ENCODE measurements at regions not wholly inside any gene's neighbourhood (a gene's known extent, or its start where the extent isn't known, plus 50 kb on each side); places are given as distances from the start of the nearest gene placed in this dataset.

- H3F3A ChIP-seq (ENCODE audit: control insufficient read depth, insufficient read depth), result no peaks in the 10 kb centered on the region
- no peak overlapping the region for H3K4me2 ChIP-seq (ENCODE audit: low read length)
- no peaks in the 10 kb centered on the region for H3K79me2 ChIP-seq (ENCODE audit: control insufficient read depth, low read length)
- H3K4me1 ChIP-seq (ENCODE audit: control insufficient read depth, low read length), result no peaks in the 10 kb centered on the region
- no peaks in the 10 kb centered on the region for H3K9me3 ChIP-seq (ENCODE audit: control insufficient read depth, insufficient read depth, low read length)
- H4K20me1 ChIP-seq (ENCODE audit: control insufficient read depth, insufficient read depth, low read depth, low read length), result no peaks in the 10 kb centered on the region
- no peak overlapping the region for H3K27ac ChIP-seq (ENCODE audit: low read depth, low read length)
- H3K36me3 ChIP-seq (ENCODE audit: control insufficient read depth, low read length), result no peaks in the 10 kb centered on the region
- H3K9me2 ChIP-seq (replicated peaks; ENCODE audit: control insufficient read depth, low read length), result no peaks in the 10 kb centered on the region
- TF ChIP-seq EZH2phosphoT487 (IDR thresholded peaks at IDR 0.05; ENCODE audit: borderline replicate concordance, low read length), result no peak
- TF ChIP-seq, protein P1, sequence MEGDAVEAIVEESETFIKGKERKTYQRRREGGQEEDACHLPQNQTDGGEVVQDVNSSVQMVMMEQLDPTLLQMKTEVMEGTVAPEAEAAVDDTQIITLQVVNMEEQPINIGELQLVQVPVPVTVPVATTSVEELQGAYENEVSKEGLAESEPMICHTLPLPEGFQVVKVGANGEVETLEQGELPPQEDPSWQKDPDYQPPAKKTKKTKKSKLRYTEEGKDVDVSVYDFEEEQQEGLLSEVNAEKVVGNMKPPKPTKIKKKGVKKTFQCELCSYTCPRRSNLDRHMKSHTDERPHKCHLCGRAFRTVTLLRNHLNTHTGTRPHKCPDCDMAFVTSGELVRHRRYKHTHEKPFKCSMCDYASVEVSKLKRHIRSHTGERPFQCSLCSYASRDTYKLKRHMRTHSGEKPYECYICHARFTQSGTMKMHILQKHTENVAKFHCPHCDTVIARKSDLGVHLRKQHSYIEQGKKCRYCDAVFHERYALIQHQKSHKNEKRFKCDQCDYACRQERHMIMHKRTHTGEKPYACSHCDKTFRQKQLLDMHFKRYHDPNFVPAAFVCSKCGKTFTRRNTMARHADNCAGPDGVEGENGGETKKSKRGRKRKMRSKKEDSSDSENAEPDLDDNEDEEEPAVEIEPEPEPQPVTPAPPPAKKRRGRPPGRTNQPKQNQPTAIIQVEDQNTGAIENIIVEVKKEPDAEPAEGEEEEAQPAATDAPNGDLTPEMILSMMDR (IDR thresholded peaks at IDR 0.05; ENCODE audit: low read depth, low read length, poor library complexity, severe bottlenecking), result no peak
- no peaks in the 10 kb centered on the region for H3K27me3 ChIP-seq (ENCODE audit: control insufficient read depth, low read length)
- H3K4me3 ChIP-seq (ENCODE audit: low read length), result no peak overlapping the region
Observed at GRCh38 chr12:69120354-69120753, 119.0 kb upstream of the CPSF6 start.

- H3K27ac ChIP-seq (ENCODE audit: low read depth, low read length), result no peak overlapping the region
- no peaks in the 10 kb centered on the region for H3K4me1 ChIP-seq (ENCODE audit: control insufficient read depth, low read length)
- TF ChIP-seq, protein P1 (IDR thresholded peaks at IDR 0.05; ENCODE audit: low read depth, low read length, poor library complexity, severe bottlenecking), result no peak
- no peak for TF ChIP-seq EZH2phosphoT487 (IDR thresholded peaks at IDR 0.05; ENCODE audit: borderline replicate concordance, low read length)
- no peaks in the 10 kb centered on the region for H3K9me2 ChIP-seq (replicated peaks; ENCODE audit: control insufficient read depth, low read length)
- H3F3A ChIP-seq (ENCODE audit: control insufficient read depth, insufficient read depth), result no peaks in the 10 kb centered on the region
- no peak overlapping the region for H3K4me3 ChIP-seq (ENCODE audit: low read length)
- no peaks in the 10 kb centered on the region for H3K27me3 ChIP-seq (ENCODE audit: control insufficient read depth, low read length)
- H3K9me3 ChIP-seq (ENCODE audit: control insufficient read depth, insufficient read depth, low read length), result no peaks in the 10 kb centered on the region
- no peak overlapping the region for H3K4me2 ChIP-seq (ENCODE audit: low read length)
- no peaks in the 10 kb centered on the region for H4K20me1 ChIP-seq (ENCODE audit: control insufficient read depth, insufficient read depth, low read depth, low read length)
- no peaks in the 10 kb centered on the region for H3K79me2 ChIP-seq (ENCODE audit: control insufficient read depth, low read length)
- no peaks in the 10 kb centered on the region for H3K36me3 ChIP-seq (ENCODE audit: control insufficient read depth, low read length)
Observed at GRCh38 chr12:69123311-69123710, 116.1 kb upstream of the CPSF6 start.

DNA sequence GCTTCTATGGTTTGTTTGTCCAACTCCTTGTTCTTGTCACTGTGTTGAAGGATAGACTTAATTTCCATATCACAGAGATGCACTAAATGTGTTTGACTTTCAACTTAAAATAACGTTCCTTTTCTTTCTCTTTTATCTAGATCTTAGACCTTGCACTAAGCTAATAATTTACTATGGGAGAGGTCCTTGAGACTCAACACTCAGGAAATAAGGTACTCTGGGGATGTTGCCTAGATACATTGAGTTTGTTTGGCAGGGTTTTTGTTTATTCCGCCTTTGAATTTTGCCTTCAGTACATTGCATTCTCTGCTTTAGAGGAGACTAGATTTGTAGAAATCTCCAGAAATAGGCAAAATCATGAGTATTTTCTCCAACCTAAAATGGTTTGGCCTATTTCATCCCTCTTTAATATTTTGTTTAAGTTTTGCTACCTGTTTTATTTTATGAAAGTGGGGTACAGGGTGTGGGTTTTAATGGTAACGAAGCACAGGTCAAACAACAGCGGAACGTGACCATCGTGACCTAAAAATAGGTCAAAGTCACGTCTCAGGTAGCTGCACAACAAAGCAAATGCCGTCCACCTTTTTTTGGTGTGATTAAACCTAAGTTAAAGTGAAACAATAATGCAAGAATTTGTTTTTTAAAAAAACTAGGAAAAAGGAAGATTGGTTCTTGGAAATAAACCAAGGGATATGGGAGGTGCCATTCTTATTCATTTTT lies 115.3 kb upstream of the CPSF6 start:
- H3K36me3 ChIP-seq (ENCODE audit: control insufficient read depth, low read length), result no peaks in the 10 kb centered on the region
- H3F3A ChIP-seq (ENCODE audit: control insufficient read depth, insufficient read depth), result no peaks in the 10 kb centered on the region
- no peaks in the 10 kb centered on the region for H3K9me3 ChIP-seq (ENCODE audit: control insufficient read depth, insufficient read depth, low read length)
- H3K9me2 ChIP-seq (replicated peaks; ENCODE audit: control insufficient read depth, low read length), result no peaks in the 10 kb centered on the region
- H4K20me1 ChIP-seq (ENCODE audit: control insufficient read depth, insufficient read depth, low read depth, low read length), result no peaks in the 10 kb centered on the region
- TF ChIP-seq, protein P1 (IDR thresholded peaks at IDR 0.05; ENCODE audit: low read depth, low read length, poor library complexity, severe bottlenecking), result no peak
- TF ChIP-seq EZH2phosphoT487 (IDR thresholded peaks at IDR 0.05; ENCODE audit: borderline replicate concordance, low read length), result no peak
- no peak overlapping the region for H3K4me2 ChIP-seq (ENCODE audit: low read length)
- no peak overlapping the region for H3K4me3 ChIP-seq (ENCODE audit: low read length)
- H3K27ac ChIP-seq (ENCODE audit: low read depth, low read length), result no peak overlapping the region
- no peaks in the 10 kb centered on the region for H3K27me3 ChIP-seq (ENCODE audit: control insufficient read depth, low read length)
- H3K4me1 ChIP-seq (ENCODE audit: control insufficient read depth, low read length), result no peaks in the 10 kb centered on the region
- H3K79me2 ChIP-seq (ENCODE audit: control insufficient read depth, low read length), result no peaks in the 10 kb centered on the region

Data from DOHH2 (cell line).